ENCODE measurements at regions not wholly inside any gene's neighbourhood (a gene's known extent, or its start where the extent isn't known, plus 50 kb on each side); places are given as distances from the start of the nearest gene placed in this dataset.

DNA sequence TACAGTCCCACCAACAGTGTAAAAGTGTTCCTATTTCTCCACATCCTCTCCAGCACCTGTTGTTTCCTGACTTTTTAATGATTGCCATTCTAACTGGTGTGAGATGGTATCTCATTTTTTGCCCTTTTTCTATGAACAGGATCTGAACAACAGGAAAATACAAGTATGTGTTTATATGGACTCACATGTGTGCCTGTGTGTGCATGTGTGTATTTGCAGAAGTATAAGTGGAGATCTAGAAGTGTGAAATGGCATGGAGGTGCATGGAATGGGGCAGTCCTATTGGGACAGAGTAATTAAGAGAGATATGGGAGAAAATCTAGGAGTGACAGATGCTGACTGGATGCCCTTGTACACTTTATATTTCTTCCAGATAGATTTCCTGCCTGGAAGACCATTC lies 111.6 kb upstream of the PCGF5 start:
- no peak for TF ChIP-seq EZH2 (IDR thresholded peaks at IDR 0.05; ENCODE audit: insufficient read depth, poor library complexity, severe bottlenecking)
- no peak for TF ChIP-seq EZH2phosphoT487 (IDR thresholded peaks at IDR 0.05; ENCODE audit: insufficient read depth, low read depth)
